GM12878 (cell line): ENCODE measurements at regions not wholly inside any gene's neighbourhood (a gene's known extent, or its start where the extent isn't known, plus 50 kb on each side); places are given as distances from the start of the nearest gene placed in this dataset.

Experiments
- ATAC-seq: fragments of 200-7000 bp; cut with Tn5 transposase; 3 replicates; pipeline ENCODE4 v1.9.1; 2020; ENCODE audit warnings: mild to moderate bottlenecking, moderate library complexity
- BruUV-seq: library from RNA; stranded (reverse); fragments of 400-500 nt; replicated peaks from 2 replicates; lab custom pipeline; 2021; lab: Mats Ljungman, UMichigan
- CTCF ChIA-PET: fragments of 300-600 bp; sonication (Branson Sonifier 250); formaldehyde crosslinking; extraction: SDS; loops from one replicate; lab custom pipeline; 2021; ENCODE audit warnings: inconsistent platforms; lab: Yijun Ruan, JAX
- POLR2A ChIA-PET: fragments of 350-600 bp; formaldehyde crosslinking; extraction: SDS; loops from one replicate; lab custom pipeline; 2021; ENCODE audit warnings: inconsistent platforms; lab: Charles Lee
- RAD21 ChIA-PET: fragments of 300-600 bp; sonication (Branson Sonifier 250); formaldehyde crosslinking; loops from one replicate; lab custom pipeline; 2023; ENCODE audit warnings: antibody characterized with exemption; ENCODE audit not compliant: unreplicated experiment; lab: Charles Lee
- SMC1A ChIA-PET: fragments of 300-600 bp; sonication (Branson Sonifier 250); formaldehyde crosslinking; loops from one replicate; lab custom pipeline; 2023; ENCODE audit not compliant: unreplicated experiment, uncharacterized antibody; lab: Charles Lee
- DNase-seq: peaks from one replicate; pipeline ENCODE4 v3.0.0-alpha.2; 2011; ENCODE audit warnings: low read depth, low spot score
- FAIRE-seq: peaks from 3 replicates; lab custom pipeline; 2011; peaks lifted over from hg19 to GRCh38; lab: Jason Lieb, UNC
- H2AFZ ChIP-seq: 2 replicates; pipeline ENCODE4 v1.6.0; 2011; ENCODE audit warnings: low read depth, low read length, control low read depth; ENCODE audit not compliant: control insufficient read depth
- H3K27ac ChIP-seq: 2 replicates; pipeline ENCODE4 v1.5.1; 2011; ENCODE audit warnings: control low read depth; ENCODE audit not compliant: control insufficient read depth, insufficient read depth
- H3K27me3 ChIP-seq, 2 experiments: replicated peaks in 1 of 2; 2 replicates each; pipeline versions ENCODE4 v1.6.0 to v1.6.1; 2011; ENCODE audit warnings: low read length in 1 of 2; ENCODE audit not compliant: control insufficient read depth in 2 of 2, insufficient read depth in 2 of 2
- H3K36me3 ChIP-seq, 2 experiments: 2 replicates each; pipeline ENCODE4 v1.5.1; 2011; ENCODE audit warnings: low read length in 1 of 2; ENCODE audit not compliant: control insufficient read depth in 2 of 2, insufficient read depth in 2 of 2
- H3K4me1 ChIP-seq: 2 replicates; pipeline ENCODE4 v1.6.1; 2011; ENCODE audit warnings: mild to moderate bottlenecking, low read length, moderate library complexity, mixed read lengths; ENCODE audit not compliant: control insufficient read depth, insufficient read depth
- H3K4me2 ChIP-seq: 2 replicates; pipeline ENCODE4 v1.6.0; 2011; ENCODE audit warnings: control low read depth; ENCODE audit not compliant: control insufficient read depth, insufficient read depth
- H3K4me3 ChIP-seq: fragments of 200-600 bp; sonication (generic); 2 replicates; pipeline ENCODE4 v1.5.1; 2016
- H3K79me2 ChIP-seq: 2 replicates; pipeline ENCODE4 v1.6.0; 2011; ENCODE audit warnings: low read length; ENCODE audit not compliant: control insufficient read depth, insufficient read depth
- H3K9ac ChIP-seq: 2 replicates; pipeline ENCODE4 v1.8.0; 2011; ENCODE audit warnings: low read length, control low read depth, mixed read lengths; ENCODE audit not compliant: control insufficient read depth, insufficient read depth
- H3K9me3 ChIP-seq: replicated peaks from 3 replicates; pipeline ENCODE4 v1.5.1; 2011; ENCODE audit warnings: mild to moderate bottlenecking, low read length; ENCODE audit not compliant: control insufficient read depth, insufficient read depth
- H4K20me1 ChIP-seq: 2 replicates; pipeline ENCODE4 v1.6.0; 2011; ENCODE audit not compliant: control insufficient read depth, insufficient read depth
- DPF2 ChIP-seq: fragments of 450-650 bp; IDR thresholded peaks from 2 replicates; pipeline ENCODE4 v1.6.1; 2017; ENCODE audit warnings: mild to moderate bottlenecking
- EZH2 ChIP-seq: IDR thresholded peaks from 2 replicates; pipeline ENCODE4 v1.6.1; 2012; ENCODE audit warnings: low read depth, mild to moderate bottlenecking, control low read depth, inconsistent platforms, low read length, borderline replicate concordance; ENCODE audit not compliant: control insufficient read depth
- HCFC1 ChIP-seq: fragments of 150-350 bp; IDR thresholded peaks from 2 replicates; pipeline ENCODE4 v1.6.1; 2014; ENCODE audit warnings: low read length
- POLR2A ChIP-seq: IDR thresholded peaks from 2 replicates; pipeline ENCODE4 v1.6.1; 2011; ENCODE audit warnings: low read depth, mild to moderate bottlenecking, low read length
- SUPT20H ChIP-seq: IDR thresholded peaks from 2 replicates; pipeline ENCODE4 v1.6.1; 2011; ENCODE audit warnings: low read depth, mild to moderate bottlenecking, low read length, moderate library complexity, borderline replicate concordance; ENCODE audit not compliant: control insufficient read depth
- WGBS: methylation state at CpG from one replicate; pipeline ENCODE4 v1.1.6; 2016; ENCODE audit warnings: low lambda C conversion rate; ENCODE audit not compliant: insufficient replicate concordance, insufficient coverage; ENCODE audit errors: missing lambda C conversion rate; 5-methylcytosine and 5-hydroxymethylcytosine counted together
- in situ Hi-C: fragments of 300-500 bp; cut with MboI; formaldehyde crosslinking; loops from 9 replicates; pipeline ENCODE4 v1.14.3; 2018; ENCODE audit warnings: mixed read lengths
- intact Hi-C: fragments of 100-400 bp; cut with micrococcal nuclease; formaldehyde crosslinking; loops from one replicate; pipeline ENCODE4 v1.14.2; 2022; ENCODE audit not compliant: unreplicated experiment
- TF ChIP-seq, protein P1 (sequence below): IDR thresholded peaks from 2 replicates; pipeline ENCODE4 v1.6.1; 2011; ENCODE audit warnings: borderline replicate concordance, low read depth, mild to moderate bottlenecking, moderate library complexity, low read length; ENCODE audit not compliant: insufficient read depth, poor library complexity, severe bottlenecking
- TF ChIP-seq, protein P2 (sequence below), 3 experiments: IDR thresholded peaks in 2 of 3; conservative IDR thresholded peaks in 1 of 3; 2 replicates each; pipeline ENCODE4 v1.5.1; 2011; ENCODE audit warnings: low read depth in 3 of 3, low read length in 3 of 3, mild to moderate bottlenecking in 3 of 3, control low read depth in 2 of 3, moderate library complexity in 2 of 3, inconsistent platforms in 1 of 3, mixed read lengths in 1 of 3; ENCODE audit not compliant: control insufficient read depth in 2 of 3, insufficient read depth in 1 of 3; ENCODE audit errors: extremely low read depth in 1 of 3
- TF ChIP-seq, protein P3 (sequence below): fragments of 450-650 bp; IDR thresholded peaks from 2 replicates; pipeline ENCODE4 v1.6.1; 2017; ENCODE audit warnings: mild to moderate bottlenecking, low read depth, inconsistent platforms; ENCODE audit not compliant: poor library complexity, severe bottlenecking
- TF ChIP-seq, protein P4 (sequence below): fragments of 450-650 bp; conservative IDR thresholded peaks from 2 replicates; pipeline ENCODE4 v1.6.1; 2017; ENCODE audit warnings: mild to moderate bottlenecking, moderate library complexity
- TF ChIP-seq, protein P5 (sequence below): fragments of 450-650 bp; formaldehyde crosslinking; IDR thresholded peaks from 2 replicates; pipeline ENCODE4 v1.4.0; 2020; ENCODE audit warnings: mild to moderate bottlenecking, moderate library complexity

DNA sequence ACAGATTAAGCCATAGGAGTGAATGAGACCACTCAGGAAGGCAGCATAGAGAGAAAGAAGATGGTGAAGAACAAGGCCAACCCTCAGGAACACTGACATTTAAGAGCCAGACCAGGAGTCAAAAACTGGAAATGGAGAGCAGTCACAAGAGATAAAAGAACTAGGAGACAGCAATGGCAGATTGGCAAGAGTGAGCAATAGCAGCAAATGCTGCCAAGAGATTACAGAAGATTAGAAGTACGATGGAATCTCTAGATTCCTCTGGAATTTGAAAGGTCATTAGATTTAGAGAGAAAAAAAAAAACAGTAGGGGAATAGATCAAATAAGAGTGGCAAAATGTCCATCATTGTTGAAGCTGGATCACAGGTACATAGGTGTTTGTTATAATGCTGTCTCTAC is 73.4 kb upstream of the SLC44A1 start:
- Histone ChIP-seq H3K9me3 (no peaks in the 10 kb centered on the region; the same call in 2 of the 3 replicates), H3K79me2 (no peaks in the 10 kb centered on the region), H3K4me3 (no peak overlapping the region), H2AFZ (no peak overlapping the region), H4K20me1 (no peaks in the 10 kb centered on the region), H3K4me2 (no peak overlapping the region), H3K9ac (no peak overlapping the region), H3K27ac (no peak overlapping the region), H3K4me1 (no peaks in the 10 kb centered on the region), H3K27me3 (no peaks in the 10 kb centered on the region; a peak in 1 of 4 replicates), H3K36me3 (no peaks in the 10 kb centered on the region)
- ChIA-PET RAD21 (no interaction called here), SMC1A (interaction anchor here (0.8 kb wide), 1 partner anchor 362 kb away, joined by 3 read pairs; no protein-coding TSS in a partner anchor), CTCF (interaction anchor here (1.0 kb wide), 1 partner anchor 11 kb away, joined by 5 read pairs; no protein-coding TSS in a partner anchor), POLR2A (interaction anchor here (0.6 kb wide), 1 partner anchor 315 kb away, joined by 3 read pairs; no protein-coding TSS in a partner anchor)
- no TSS peak for BruUV-seq
- ATAC-seq: no peak
- intact Hi-C loops: no loop called here
- in situ Hi-C loops: no loop called here
- no peak for FAIRE-seq
- no peak for DNase-seq
- 5% methylated on average over 1 of the region's 1 CpG for WGBS
- TF ChIP-seq POLR2A (no peak), SUPT20H (no peak), DPF2 (no peak), EZH2 (no peak), HCFC1 (no peak)
- TF ChIP-seq, protein P1, sequence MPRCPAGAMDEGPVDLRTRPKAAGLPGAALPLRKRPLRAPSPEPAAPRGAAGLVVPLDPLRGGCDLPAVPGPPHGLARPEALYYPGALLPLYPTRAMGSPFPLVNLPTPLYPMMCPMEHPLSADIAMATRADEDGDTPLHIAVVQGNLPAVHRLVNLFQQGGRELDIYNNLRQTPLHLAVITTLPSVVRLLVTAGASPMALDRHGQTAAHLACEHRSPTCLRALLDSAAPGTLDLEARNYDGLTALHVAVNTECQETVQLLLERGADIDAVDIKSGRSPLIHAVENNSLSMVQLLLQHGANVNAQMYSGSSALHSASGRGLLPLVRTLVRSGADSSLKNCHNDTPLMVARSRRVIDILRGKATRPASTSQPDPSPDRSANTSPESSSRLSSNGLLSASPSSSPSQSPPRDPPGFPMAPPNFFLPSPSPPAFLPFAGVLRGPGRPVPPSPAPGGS: no peak
- TF ChIP-seq, protein P2, sequence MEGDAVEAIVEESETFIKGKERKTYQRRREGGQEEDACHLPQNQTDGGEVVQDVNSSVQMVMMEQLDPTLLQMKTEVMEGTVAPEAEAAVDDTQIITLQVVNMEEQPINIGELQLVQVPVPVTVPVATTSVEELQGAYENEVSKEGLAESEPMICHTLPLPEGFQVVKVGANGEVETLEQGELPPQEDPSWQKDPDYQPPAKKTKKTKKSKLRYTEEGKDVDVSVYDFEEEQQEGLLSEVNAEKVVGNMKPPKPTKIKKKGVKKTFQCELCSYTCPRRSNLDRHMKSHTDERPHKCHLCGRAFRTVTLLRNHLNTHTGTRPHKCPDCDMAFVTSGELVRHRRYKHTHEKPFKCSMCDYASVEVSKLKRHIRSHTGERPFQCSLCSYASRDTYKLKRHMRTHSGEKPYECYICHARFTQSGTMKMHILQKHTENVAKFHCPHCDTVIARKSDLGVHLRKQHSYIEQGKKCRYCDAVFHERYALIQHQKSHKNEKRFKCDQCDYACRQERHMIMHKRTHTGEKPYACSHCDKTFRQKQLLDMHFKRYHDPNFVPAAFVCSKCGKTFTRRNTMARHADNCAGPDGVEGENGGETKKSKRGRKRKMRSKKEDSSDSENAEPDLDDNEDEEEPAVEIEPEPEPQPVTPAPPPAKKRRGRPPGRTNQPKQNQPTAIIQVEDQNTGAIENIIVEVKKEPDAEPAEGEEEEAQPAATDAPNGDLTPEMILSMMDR (IDR thresholded peaks at IDR 0.05 in 2 of 3, conservative IDR thresholded peaks at IDR 0.05 in 1 of 3; ENCODE audit: control insufficient read depth in 2 of 3, extremely low read depth in 1 of 3, insufficient read depth in 1 of 3, low read depth in 3 of 3, low read length in 3 of 3): no peak
- TF ChIP-seq, protein P3, sequence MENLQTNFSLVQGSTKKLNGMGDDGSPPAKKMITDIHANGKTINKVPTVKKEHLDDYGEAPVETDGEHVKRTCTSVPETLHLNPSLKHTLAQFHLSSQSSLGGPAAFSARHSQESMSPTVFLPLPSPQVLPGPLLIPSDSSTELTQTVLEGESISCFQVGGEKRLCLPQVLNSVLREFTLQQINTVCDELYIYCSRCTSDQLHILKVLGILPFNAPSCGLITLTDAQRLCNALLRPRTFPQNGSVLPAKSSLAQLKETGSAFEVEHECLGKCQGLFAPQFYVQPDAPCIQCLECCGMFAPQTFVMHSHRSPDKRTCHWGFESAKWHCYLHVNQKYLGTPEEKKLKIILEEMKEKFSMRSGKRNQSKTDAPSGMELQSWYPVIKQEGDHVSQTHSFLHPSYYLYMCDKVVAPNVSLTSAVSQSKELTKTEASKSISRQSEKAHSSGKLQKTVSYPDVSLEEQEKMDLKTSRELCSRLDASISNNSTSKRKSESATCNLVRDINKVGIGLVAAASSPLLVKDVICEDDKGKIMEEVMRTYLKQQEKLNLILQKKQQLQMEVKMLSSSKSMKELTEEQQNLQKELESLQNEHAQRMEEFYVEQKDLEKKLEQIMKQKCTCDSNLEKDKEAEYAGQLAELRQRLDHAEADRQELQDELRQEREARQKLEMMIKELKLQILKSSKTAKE: no peak
- TF ChIP-seq, protein P4, sequence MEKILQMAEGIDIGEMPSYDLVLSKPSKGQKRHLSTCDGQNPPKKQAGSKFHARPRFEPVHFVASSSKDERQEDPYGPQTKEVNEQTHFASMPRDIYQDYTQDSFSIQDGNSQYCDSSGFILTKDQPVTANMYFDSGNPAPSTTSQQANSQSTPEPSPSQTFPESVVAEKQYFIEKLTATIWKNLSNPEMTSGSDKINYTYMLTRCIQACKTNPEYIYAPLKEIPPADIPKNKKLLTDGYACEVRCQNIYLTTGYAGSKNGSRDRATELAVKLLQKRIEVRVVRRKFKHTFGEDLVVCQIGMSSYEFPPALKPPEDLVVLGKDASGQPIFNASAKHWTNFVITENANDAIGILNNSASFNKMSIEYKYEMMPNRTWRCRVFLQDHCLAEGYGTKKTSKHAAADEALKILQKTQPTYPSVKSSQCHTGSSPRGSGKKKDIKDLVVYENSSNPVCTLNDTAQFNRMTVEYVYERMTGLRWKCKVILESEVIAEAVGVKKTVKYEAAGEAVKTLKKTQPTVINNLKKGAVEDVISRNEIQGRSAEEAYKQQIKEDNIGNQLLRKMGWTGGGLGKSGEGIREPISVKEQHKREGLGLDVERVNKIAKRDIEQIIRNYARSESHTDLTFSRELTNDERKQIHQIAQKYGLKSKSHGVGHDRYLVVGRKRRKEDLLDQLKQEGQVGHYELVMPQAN: no peak
- TF ChIP-seq, protein P5, sequence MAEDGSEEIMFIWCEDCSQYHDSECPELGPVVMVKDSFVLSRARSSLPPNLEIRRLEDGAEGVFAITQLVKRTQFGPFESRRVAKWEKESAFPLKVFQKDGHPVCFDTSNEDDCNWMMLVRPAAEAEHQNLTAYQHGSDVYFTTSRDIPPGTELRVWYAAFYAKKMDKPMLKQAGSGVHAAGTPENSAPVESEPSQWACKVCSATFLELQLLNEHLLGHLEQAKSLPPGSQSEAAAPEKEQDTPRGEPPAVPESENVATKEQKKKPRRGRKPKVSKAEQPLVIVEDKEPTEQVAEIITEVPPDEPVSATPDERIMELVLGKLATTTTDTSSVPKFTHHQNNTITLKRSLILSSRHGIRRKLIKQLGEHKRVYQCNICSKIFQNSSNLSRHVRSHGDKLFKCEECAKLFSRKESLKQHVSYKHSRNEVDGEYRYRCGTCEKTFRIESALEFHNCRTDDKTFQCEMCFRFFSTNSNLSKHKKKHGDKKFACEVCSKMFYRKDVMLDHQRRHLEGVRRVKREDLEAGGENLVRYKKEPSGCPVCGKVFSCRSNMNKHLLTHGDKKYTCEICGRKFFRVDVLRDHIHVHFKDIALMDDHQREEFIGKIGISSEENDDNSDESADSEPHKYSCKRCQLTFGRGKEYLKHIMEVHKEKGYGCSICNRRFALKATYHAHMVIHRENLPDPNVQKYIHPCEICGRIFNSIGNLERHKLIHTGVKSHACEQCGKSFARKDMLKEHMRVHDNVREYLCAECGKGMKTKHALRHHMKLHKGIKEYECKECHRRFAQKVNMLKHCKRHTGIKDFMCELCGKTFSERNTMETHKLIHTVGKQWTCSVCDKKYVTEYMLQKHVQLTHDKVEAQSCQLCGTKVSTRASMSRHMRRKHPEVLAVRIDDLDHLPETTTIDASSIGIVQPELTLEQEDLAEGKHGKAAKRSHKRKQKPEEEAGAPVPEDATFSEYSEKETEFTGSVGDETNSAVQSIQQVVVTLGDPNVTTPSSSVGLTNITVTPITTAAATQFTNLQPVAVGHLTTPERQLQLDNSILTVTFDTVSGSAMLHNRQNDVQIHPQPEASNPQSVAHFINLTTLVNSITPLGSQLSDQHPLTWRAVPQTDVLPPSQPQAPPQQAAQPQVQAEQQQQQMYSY (CRISPR knock-in tag): no peak
